Tibial artery (tissue), 4 donors: ENCODE measurements at regions not wholly inside any gene's neighbourhood (a gene's known extent, or its start where the extent isn't known, plus 50 kb on each side); places are given as distances from the start of the nearest gene placed in this dataset.

Source experiments
- DNase-seq, 2 donors: peaks; one replicate each; pipeline ENCODE4 v3.0.0-alpha.2; 2019
- H3K27ac ChIP-seq, 2 donors: fragments of 200-600 bp; sonication (generic) in 1 of 2; 1 replicate in 1 of 2; 2 replicates in 1 of 2; pipeline ENCODE4 v1.5.1; 2018 to 2019; ENCODE audit warnings: mild to moderate bottlenecking in 1 of 2
- H3K27me3 ChIP-seq, 2 donors: fragments of 200-600 bp; sonication (generic) in 1 of 2; one replicate each; pipeline versions ENCODE4 v1.5.1 to v1.6.0; 2016 to 2019
- H3K36me3 ChIP-seq, 3 donors: fragments of 200-600 bp; sonication (generic) in 2 of 3; one replicate each; pipeline ENCODE4 v1.5.1; 2016 to 2019; ENCODE audit warnings: mild to moderate bottlenecking in 2 of 3
- H3K4me1 ChIP-seq, 4 donors: fragments of 200-600 bp; sonication (generic) in 2 of 4; 1 replicate in 3 of 4; 2 replicates in 1 of 4; pipeline ENCODE4 v1.5.1; 2016 to 2019
- H3K4me3 ChIP-seq, 2 donors: fragments of 200-600 bp; sonication (generic) in 1 of 2; 1 replicate in 1 of 2; 2 replicates in 1 of 2; pipeline ENCODE4 v1.5.1; 2018 to 2019; ENCODE audit warnings: mild to moderate bottlenecking in 2 of 2
- H3K9me3 ChIP-seq, 3 donors: fragments of 200-600 bp; sonication (generic) in 1 of 3; one replicate each; pipeline ENCODE4 v1.5.1; 2016 to 2019
- intact Hi-C: fragments of 100-400 bp; cut with DNase I; formaldehyde crosslinking; loops from one replicate; pipeline ENCODE4 v1.15.0; 2023; ENCODE audit warnings: low total_unique reads
- TF ChIP-seq, protein P1 (sequence below), 2 experiments: fragments of 200-600 bp in 1 of 2; fragments of 450-650 bp in 1 of 2; IDR thresholded peaks; one replicate each; pipeline ENCODE4 v1.5.1; 2017 to 2019; ENCODE audit warnings: antibody characterized with exemption in 2 of 2, mild to moderate bottlenecking in 1 of 2, moderate library complexity in 1 of 2

- DNase-seq = no peak
- H3K27me3 ChIP-seq = no peaks in the 10 kb centered on the region
- no peaks in the 10 kb centered on the region for H3K4me1 ChIP-seq
- no peaks in the 10 kb centered on the region for H3K36me3 ChIP-seq
- no peak overlapping the region for H3K4me3 ChIP-seq
- TF ChIP-seq, protein P1, sequence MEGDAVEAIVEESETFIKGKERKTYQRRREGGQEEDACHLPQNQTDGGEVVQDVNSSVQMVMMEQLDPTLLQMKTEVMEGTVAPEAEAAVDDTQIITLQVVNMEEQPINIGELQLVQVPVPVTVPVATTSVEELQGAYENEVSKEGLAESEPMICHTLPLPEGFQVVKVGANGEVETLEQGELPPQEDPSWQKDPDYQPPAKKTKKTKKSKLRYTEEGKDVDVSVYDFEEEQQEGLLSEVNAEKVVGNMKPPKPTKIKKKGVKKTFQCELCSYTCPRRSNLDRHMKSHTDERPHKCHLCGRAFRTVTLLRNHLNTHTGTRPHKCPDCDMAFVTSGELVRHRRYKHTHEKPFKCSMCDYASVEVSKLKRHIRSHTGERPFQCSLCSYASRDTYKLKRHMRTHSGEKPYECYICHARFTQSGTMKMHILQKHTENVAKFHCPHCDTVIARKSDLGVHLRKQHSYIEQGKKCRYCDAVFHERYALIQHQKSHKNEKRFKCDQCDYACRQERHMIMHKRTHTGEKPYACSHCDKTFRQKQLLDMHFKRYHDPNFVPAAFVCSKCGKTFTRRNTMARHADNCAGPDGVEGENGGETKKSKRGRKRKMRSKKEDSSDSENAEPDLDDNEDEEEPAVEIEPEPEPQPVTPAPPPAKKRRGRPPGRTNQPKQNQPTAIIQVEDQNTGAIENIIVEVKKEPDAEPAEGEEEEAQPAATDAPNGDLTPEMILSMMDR (IDR thresholded peaks at IDR 0.05) = no peak
- intact Hi-C loops = no loop called here
- no peak overlapping the region for H3K27ac ChIP-seq
- H3K9me3 ChIP-seq = peaks cover 0 to under 1% (median 0%) of the 10 kb centered on the region in 3 donors
Measured at GRCh38 chr4:57378766-57379165, 268.6 kb upstream of the IGFBP7 start.

GRCh38 chr4:57374866-57375595 is 264.8 kb upstream of the IGFBP7 start:
- no peaks in the 10 kb centered on the region for H3K4me1 ChIP-seq
- intact Hi-C loops = no loop called here
- H3K27me3 ChIP-seq = no peaks in the 10 kb centered on the region
- TF ChIP-seq, protein P1 (IDR thresholded peaks at IDR 0.05) = no peak
- no peak overlapping the region for H3K4me3 ChIP-seq
- no peaks in the 10 kb centered on the region for H3K36me3 ChIP-seq
- H3K27ac ChIP-seq = no peak overlapping the region
- no peaks in the 10 kb centered on the region for H3K9me3 ChIP-seq
- no peak for DNase-seq

DNA sequence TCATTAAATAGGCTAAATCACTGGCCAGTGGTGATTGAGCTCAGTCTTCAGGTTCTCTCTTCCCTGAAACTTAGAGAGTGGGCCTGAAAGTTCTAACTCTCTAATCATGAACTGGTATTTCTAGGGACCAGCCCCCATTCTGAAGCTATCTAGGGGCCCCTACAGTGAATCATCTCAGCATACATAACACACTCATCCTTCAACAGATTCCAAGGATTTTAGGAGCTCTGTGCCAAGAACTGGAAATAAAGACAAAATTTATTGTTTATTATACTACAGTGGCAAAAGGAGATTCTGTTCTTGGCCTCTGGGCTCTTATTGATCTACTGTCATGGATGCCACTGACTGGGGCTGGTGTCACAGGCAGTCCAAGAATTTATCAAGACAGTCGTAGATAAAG is 263.8 kb upstream of the IGFBP7 start:
- H3K4me3 ChIP-seq = no peak overlapping the region
- no peak overlapping the region for H3K27ac ChIP-seq
- no peaks in the 10 kb centered on the region for H3K4me1 ChIP-seq
- H3K27me3 ChIP-seq = no peaks in the 10 kb centered on the region
- TF ChIP-seq, protein P1 (IDR thresholded peaks at IDR 0.05) = no peak
- no peaks in the 10 kb centered on the region for H3K36me3 ChIP-seq
- H3K9me3 ChIP-seq = no peaks in the 10 kb centered on the region
- no peak for DNase-seq
- intact Hi-C loops = no loop called here

- H3K9me3 ChIP-seq = no peaks in the 10 kb centered on the region
- no peaks in the 10 kb centered on the region for H3K36me3 ChIP-seq
- DNase-seq = no peak
- H3K4me1 ChIP-seq = no peaks in the 10 kb centered on the region
- H3K27me3 ChIP-seq = no peaks in the 10 kb centered on the region
- TF ChIP-seq, protein P1 (IDR thresholded peaks at IDR 0.05) = no peak
- H3K4me3 ChIP-seq = no peak overlapping the region
- intact Hi-C loops = no loop called here
- no peak overlapping the region for H3K27ac ChIP-seq
Measured at GRCh38 chr4:57371671-57372070, 261.5 kb upstream of the IGFBP7 start.

- TF ChIP-seq, protein P1 (IDR thresholded peaks at IDR 0.05) = no peak
- no peak for DNase-seq
- no peaks in the 10 kb centered on the region for H3K36me3 ChIP-seq
- H3K27ac ChIP-seq = no peak overlapping the region
- intact Hi-C loops = no loop called here
- no peaks in the 10 kb centered on the region for H3K27me3 ChIP-seq
- no peaks in the 10 kb centered on the region for H3K9me3 ChIP-seq
- H3K4me3 ChIP-seq = no peak overlapping the region
- no peaks in the 10 kb centered on the region for H3K4me1 ChIP-seq
Measured at GRCh38 chr4:57370691-57371090, 260.5 kb upstream of the IGFBP7 start.
